IMR-90 (cell line): ENCODE measurements at regions not wholly inside any gene's neighbourhood (a gene's known extent, or its start where the extent isn't known, plus 50 kb on each side); places are given as distances from the start of the nearest gene placed in this dataset.
A peak's percentile ranks its signal among the peaks of the same experiment; 100 is the strongest.

Experiments used
- ATAC-seq: fragments of 200-7000 bp; cut with Tn5 transposase; 2 replicates; pipeline ENCODE4 v1.9.1; 2020; ENCODE audit warnings: low read depth, mild to moderate bottlenecking, moderate library complexity
- BruUV-seq: library from RNA; stranded (reverse); fragments of 400-500 nt; replicated peaks from 2 replicates; lab custom pipeline; 2021; lab: Mats Ljungman, UMichigan
- CTCF ChIA-PET: fragments of 300-600 bp; formaldehyde crosslinking; extraction: SDS; loops from one replicate; lab custom pipeline; 2021; ENCODE audit warnings: antibody characterized with exemption; lab: Yijun Ruan, JAX
- POLR2A ChIA-PET: fragments of 300-600 bp; sonication (Branson Sonifier 250); formaldehyde crosslinking; loops from one replicate; lab custom pipeline; 2022; ENCODE audit warnings: antibody characterized with exemption; ENCODE audit not compliant: unreplicated experiment; lab: Charles Lee
- DNase-seq: peaks from one replicate; pipeline ENCODE4 v3.0.0; 2013
- H2AFZ ChIP-seq: replicated peaks from 2 replicates; pipeline ENCODE3; 2013; ENCODE audit warnings: low read length, mild to moderate bottlenecking; ENCODE audit not compliant: poor library complexity
- H2AK5ac ChIP-seq: 2 replicates; pipeline ENCODE4 v1.6.1; 2013; ENCODE audit warnings: low read depth, low read length, inconsistent platforms
- H2AK9ac ChIP-seq: replicated peaks from 2 replicates; pipeline ENCODE3; 2013; ENCODE audit warnings: mild to moderate bottlenecking, low read depth, low read length, moderate library complexity; ENCODE audit not compliant: poor library complexity
- H2BK120ac ChIP-seq: 2 replicates; pipeline ENCODE4 v1.6.1; 2013; ENCODE audit warnings: low read depth, low read length, inconsistent platforms
- H2BK15ac ChIP-seq: 3 replicates; pipeline ENCODE4 v1.6.1; 2013; ENCODE audit warnings: low read depth, low read length, inconsistent platforms
- H2BK20ac ChIP-seq: 2 replicates; pipeline ENCODE4 v1.6.1; 2013; ENCODE audit warnings: low read depth, mild to moderate bottlenecking, inconsistent platforms, low read length, moderate library complexity
- H2BK5ac ChIP-seq: 2 replicates; pipeline ENCODE4 v1.6.1; 2013; ENCODE audit warnings: mild to moderate bottlenecking, low read depth, low read length, inconsistent platforms; ENCODE audit not compliant: poor library complexity, severe bottlenecking
- H3K14ac ChIP-seq: replicated peaks from 2 replicates; pipeline ENCODE4 v1.6.1; 2013; ENCODE audit warnings: low read depth, low read length, inconsistent platforms
- H3K18ac ChIP-seq: 2 replicates; pipeline ENCODE4 v1.6.1; 2013; ENCODE audit warnings: low read depth, low read length, control low read depth
- H3K23ac ChIP-seq: 2 replicates; pipeline ENCODE4 v1.6.1; 2013; ENCODE audit warnings: low read depth, low read length, inconsistent platforms
- H3K27ac ChIP-seq: 2 replicates; pipeline ENCODE4 v1.5.1; 2013; ENCODE audit warnings: mild to moderate bottlenecking, control low read depth, low read length; ENCODE audit not compliant: insufficient read depth
- H3K27me3 ChIP-seq: 2 replicates; pipeline ENCODE4 v1.6.1; 2013; ENCODE audit warnings: low read length; ENCODE audit not compliant: control insufficient read depth, insufficient read depth
- H3K36me3 ChIP-seq: 2 replicates; pipeline ENCODE4 v1.6.1; 2013; ENCODE audit warnings: low read length, mixed read lengths; ENCODE audit not compliant: control insufficient read depth, insufficient read depth
- H3K4ac ChIP-seq: 2 replicates; pipeline ENCODE4 v1.6.1; 2013; ENCODE audit warnings: low read depth, low read length, inconsistent platforms
- H3K4me1 ChIP-seq: 2 replicates; pipeline ENCODE4 v1.6.1; 2013; ENCODE audit warnings: low read length, mixed read lengths; ENCODE audit not compliant: control insufficient read depth, insufficient read depth
- H3K4me2 ChIP-seq: 2 replicates; pipeline ENCODE4 v1.6.1; 2013; ENCODE audit warnings: low read depth, mild to moderate bottlenecking, control low read depth, low read length, moderate library complexity
- H3K4me3 ChIP-seq: 2 replicates; pipeline ENCODE4 v1.5.1; 2013; ENCODE audit warnings: low read depth, mild to moderate bottlenecking, control low read depth, low read length, moderate library complexity; ENCODE audit not compliant: insufficient read depth
- H3K56ac ChIP-seq: 2 replicates; pipeline ENCODE4 v1.6.1; 2013; ENCODE audit warnings: low read length, inconsistent platforms; ENCODE audit not compliant: insufficient read depth; ENCODE audit errors: extremely low read depth
- H3K79me1 ChIP-seq, 2 experiments: 2 replicates each; pipeline ENCODE4 v1.6.1; 2013; ENCODE audit warnings: low read length in 2 of 2, inconsistent platforms in 1 of 2, low read depth in 1 of 2
- H3K9ac ChIP-seq: 2 replicates; pipeline ENCODE4 v1.6.1; 2013; ENCODE audit warnings: low read depth, low read length, control low read depth
- H3K9me1 ChIP-seq: 2 replicates; pipeline ENCODE4 v1.6.1; 2013; ENCODE audit warnings: low read length, inconsistent platforms; ENCODE audit not compliant: insufficient read depth
- H3K9me3 ChIP-seq: 2 replicates; pipeline ENCODE4 v1.6.1; 2013; ENCODE audit warnings: low read length; ENCODE audit not compliant: control insufficient read depth, insufficient read depth
- H4K20me1 ChIP-seq: 2 replicates; pipeline ENCODE4 v1.6.1; 2013; ENCODE audit warnings: low read length, inconsistent platforms; ENCODE audit not compliant: insufficient read depth
- H4K5ac ChIP-seq: 2 replicates; pipeline ENCODE4 v1.6.1; 2013; ENCODE audit warnings: mild to moderate bottlenecking, low read depth, low read length, control low read depth
- H4K8ac ChIP-seq, 2 experiments: 2 replicates each; pipeline ENCODE4 v1.6.1; 2013; ENCODE audit warnings: low read depth in 2 of 2, low read length in 2 of 2, control low read depth in 1 of 2, inconsistent platforms in 1 of 2
- H4K91ac ChIP-seq: 2 replicates; pipeline ENCODE4 v1.6.1; 2013; ENCODE audit warnings: low read depth, low read length, inconsistent platforms; ENCODE audit not compliant: insufficient read depth
- CEBPB ChIP-seq: IDR thresholded peaks from 2 replicates; pipeline ENCODE4 v1.6.1; 2012; ENCODE audit warnings: low read depth, low read length, improper control_type of control experiment
- CHD1 ChIP-seq: IDR thresholded peaks from 2 replicates; pipeline ENCODE4 v1.6.1; 2012; ENCODE audit warnings: low read depth, low read length, improper control_type of control experiment
- WGBS, 2 experiments: methylation state at CpG; one replicate each; pipeline versions ENCODE4 v1.1.5 to v1.1.7; 2013; ENCODE audit warnings: missing lambda C conversion rate in 2 of 2; ENCODE audit not compliant: insufficient read length in 1 of 2; ENCODE audit errors: extremely low coverage in 2 of 2; 5-methylcytosine and 5-hydroxymethylcytosine counted together
- dilution Hi-C: fragments of 300-500 bp; cut with HindIII; formaldehyde crosslinking; loops from one replicate; pipeline ENCODE4 v1.14.3; 2018; ENCODE audit warnings: low sequenced_read_pairs; ENCODE audit not compliant: unreplicated experiment
- in situ Hi-C: fragments of 300-500 bp; cut with MboI; formaldehyde crosslinking; loops from 3 replicates; pipeline ENCODE4 v1.14.3; 2019; ENCODE audit warnings: low sequenced_read_pairs, inconsistent platforms, mixed read lengths
- intact Hi-C: fragments of 100-400 bp; cut with micrococcal nuclease; formaldehyde crosslinking; loops from 2 replicates; pipeline ENCODE4 v1.10.0; 2022

- Histone ChIP-seq H3K56ac (no peak overlapping the region), H3K27ac (no peak overlapping the region), H4K91ac (no peak overlapping the region), H3K36me3 (no peaks in the 10 kb centered on the region), H2AFZ (no peak overlapping the region), H3K4me1 (no peaks in the 10 kb centered on the region), H3K14ac (no peak overlapping the region), H3K9me1 (no peaks in the 10 kb centered on the region), H3K18ac (no peak overlapping the region), H2BK20ac (no peak overlapping the region), H3K9me3 (0 out of 2 replicates have a peak, but pooled peaks cover 1% of the 10 kb centered on the region), H2BK15ac (no peak overlapping the region), H3K23ac (no peak overlapping the region), H2BK5ac (no peak overlapping the region), H2AK5ac (no peak overlapping the region), H3K27me3 (no peaks in the 10 kb centered on the region; the same call in 1 of the 2 replicates), H3K9ac (no peak overlapping the region), H4K5ac (no peak overlapping the region), H3K79me1 (no peaks in the 10 kb centered on the region), H4K8ac (no peak overlapping the region), H3K4me3 (no peak overlapping the region), H2AK9ac (no peak overlapping the region), H2BK120ac (no peak overlapping the region), H4K20me1 (no peaks in the 10 kb centered on the region), H3K4ac (no peak overlapping the region), H3K4me2 (no peak overlapping the region)
- dilution Hi-C loops (no loop called here), in situ Hi-C loops (no loop called here), intact Hi-C loops (no loop called here)
- ATAC-seq (no peak), DNase-seq (no peak)
- CTCF ChIA-PET: no interaction called here
- POLR2A ChIA-PET: no interaction called here
- TF ChIP-seq CHD1 (no peak), CEBPB (0 out of 2 replicates have a peak, but pooled peaks have one; percentile 31)
- BruUV-seq: no TSS peak
- no CpG with 5 or more reads among the region's 4 CpGs for WGBS, 2 experiments
Observed at GRCh38 chrX:113959912-113960626, 623.8 kb upstream of the HTR2C start.
